ENCODE measurements at regions not wholly inside any gene's neighbourhood (a gene's known extent, or its start where the extent isn't known, plus 50 kb on each side); places are given as distances from the start of the nearest gene placed in this dataset.

DNA sequence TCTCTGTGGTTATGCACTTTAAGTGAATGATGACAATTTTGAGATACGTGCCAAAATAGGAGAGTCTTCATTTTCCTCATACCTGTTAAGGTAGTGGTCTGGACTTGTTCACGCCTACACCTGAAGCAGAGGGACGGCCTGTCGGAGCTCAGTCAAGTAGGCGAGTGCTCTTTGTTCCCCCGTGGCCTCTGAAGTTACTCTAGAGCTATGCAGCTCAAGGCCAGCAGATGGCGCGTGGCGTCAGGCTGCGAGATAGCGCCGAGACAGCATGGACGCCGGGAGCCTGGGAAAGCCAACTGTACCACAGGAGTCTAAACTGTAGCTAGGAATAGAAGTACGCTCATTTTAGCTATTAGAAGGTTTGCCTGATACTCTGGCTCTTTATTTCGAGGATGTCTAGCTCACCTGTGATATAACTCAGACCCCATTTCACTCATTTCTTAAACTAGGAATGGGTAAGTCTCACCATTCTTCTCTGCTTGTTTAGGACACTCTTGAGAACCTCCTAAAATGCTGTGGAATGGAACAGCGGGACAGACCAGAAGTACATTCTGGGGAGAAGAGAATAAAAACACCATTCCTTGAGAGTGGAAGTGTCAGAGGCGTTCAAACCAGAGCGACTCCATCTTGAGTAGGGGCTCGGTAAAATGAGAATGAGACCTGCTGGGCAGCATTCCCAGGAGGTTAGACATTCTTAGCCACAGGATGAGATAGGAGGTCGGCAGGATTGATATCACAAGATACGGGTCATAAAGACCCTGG, 267.4 kb upstream of the HMGA2 start:
- DNase-seq = peak; percentile 85

DNA sequence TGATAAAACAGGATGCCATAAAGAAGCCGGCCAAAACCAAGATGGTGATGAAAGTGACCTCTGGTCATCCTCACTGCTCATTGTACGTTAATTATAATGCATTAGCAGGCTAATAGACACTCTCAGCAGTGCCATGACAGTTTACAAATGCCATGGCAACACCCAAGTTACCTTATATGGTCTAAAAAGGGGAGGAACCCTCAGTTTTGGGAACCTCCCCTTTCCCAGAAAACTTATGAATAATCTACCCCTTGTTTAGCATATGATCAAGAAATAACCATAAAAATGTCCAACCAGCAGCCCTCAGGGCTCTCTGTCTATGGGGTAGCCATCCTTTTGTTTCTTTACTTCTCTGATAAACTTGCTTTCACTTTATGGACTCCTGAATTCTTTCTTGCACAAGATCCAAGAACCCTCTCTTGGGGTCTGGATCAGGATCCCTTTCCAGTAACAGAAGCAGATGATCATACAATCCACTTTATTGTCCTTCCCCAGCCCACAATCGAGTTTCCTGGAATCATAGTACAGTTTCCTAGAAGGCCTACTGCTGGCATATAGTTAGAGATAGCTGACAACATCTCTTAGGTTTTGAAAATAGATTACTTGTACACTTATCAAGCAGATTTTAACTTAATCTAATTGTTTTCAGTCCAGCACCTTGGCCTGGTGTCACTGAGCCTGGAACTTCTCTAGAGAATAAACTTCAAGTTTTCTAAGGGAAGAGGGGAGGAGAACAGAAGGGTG, 266.7 kb upstream of the HMGA2 start:
- DNase-seq = no peak

GRCh38 chr12:65560286-65560685, 264.0 kb upstream of the HMGA2 start:
- peak; percentile 48 for DNase-seq

- DNase-seq = peak; percentile 69
These were observed 262.4 kb upstream of the HMGA2 start for GRCh38 chr12:65561798-65562382.

GRCh38 chr12:65565601-65566560, 258.4 kb upstream of the HMGA2 start:
- peak; percentile 99 for DNase-seq

GRCh38 chr12:65566751-65567150, 257.5 kb upstream of the HMGA2 start:
- peak; percentile 63 for DNase-seq

DNA sequence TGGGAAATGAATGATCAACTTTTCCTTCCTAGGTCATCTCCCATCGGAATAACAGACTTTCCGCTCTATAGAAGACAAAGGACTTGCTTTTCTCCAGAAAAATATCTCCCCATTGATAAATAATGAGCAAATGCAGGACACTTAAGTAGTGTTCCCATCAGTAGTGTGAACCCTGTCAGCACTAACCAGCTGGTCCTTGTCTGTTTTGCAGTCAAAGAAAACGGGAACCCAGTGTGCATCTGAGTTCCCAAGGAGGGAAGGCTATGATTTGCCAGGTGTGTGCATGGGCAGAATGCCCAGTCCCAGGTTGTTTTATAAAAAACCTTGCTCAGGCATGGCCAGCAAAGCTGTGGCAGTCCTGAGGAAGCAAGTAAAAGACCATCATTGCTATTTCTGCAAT, 256.5 kb upstream of the HMGA2 start:
- no peak for DNase-seq

DNA sequence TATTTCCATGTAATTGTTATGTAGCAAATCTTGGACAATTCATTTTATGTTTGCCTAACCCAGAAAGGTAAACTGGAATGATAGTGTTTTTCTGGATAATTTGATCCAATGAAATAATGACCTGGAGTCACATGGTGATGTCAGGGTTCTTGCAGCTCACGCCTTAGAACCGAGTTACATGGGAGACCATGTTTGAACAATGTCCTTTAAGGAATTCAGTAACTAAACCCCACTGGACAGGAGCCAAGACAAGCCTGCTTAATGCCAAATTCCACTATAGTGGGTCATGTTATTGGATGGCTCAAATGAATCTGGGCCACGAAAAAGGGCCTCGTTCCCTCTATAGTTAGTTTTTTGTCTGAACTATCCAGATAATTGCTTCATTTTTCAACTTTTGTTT, 255.8 kb upstream of the HMGA2 start:
- DNase-seq = peak; percentile 87

DNA sequence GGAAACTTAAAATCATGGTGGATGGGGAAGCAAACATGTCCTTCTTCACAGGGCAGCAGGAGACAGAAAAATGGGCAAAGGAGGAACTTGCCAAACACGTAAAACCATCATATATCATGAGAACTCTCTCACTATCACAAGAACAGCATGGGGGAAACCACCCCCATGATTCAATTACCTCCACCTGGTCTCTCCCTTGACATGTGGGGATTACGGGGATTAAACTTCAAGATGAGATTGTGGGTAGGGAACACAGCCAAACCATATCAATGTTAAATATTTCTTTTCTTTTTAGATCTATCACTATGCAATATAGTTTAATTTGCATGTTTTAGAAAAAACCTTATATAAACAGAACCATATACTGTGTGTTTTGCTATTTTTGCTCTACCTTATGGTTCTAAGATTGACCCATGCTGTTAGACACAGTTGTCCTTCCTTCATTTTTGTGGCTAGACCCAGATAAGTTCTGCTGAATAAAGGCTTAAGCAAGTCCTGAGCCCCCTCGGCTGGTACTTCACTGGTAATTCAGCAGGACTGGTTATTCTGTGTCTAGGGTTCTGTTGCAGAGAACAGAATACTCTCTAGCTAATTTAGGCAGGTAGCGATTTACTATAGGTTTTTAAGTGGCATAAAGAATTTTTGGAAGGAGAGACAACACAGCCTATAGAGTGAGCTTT, 253.7 kb upstream of the HMGA2 start:
- no peak for DNase-seq

DNA sequence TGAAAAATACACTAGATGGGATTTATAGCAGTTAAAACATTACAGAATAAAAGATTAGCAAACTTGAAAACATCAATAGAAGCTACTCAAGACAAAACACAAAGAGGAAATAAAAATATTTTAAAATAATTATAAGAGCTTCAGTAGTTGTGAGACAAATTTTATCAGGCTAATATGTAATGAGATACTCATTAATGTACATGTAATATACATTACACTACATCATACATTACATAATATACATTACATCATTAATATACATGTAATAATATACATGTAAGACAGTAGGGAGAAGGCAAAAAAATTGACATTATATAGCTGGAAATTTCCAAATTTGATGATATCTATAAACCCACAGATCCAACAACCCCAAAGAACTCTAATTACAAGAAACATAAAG, 249.4 kb upstream of the HMGA2 start:
- no peak for DNase-seq

DNA sequence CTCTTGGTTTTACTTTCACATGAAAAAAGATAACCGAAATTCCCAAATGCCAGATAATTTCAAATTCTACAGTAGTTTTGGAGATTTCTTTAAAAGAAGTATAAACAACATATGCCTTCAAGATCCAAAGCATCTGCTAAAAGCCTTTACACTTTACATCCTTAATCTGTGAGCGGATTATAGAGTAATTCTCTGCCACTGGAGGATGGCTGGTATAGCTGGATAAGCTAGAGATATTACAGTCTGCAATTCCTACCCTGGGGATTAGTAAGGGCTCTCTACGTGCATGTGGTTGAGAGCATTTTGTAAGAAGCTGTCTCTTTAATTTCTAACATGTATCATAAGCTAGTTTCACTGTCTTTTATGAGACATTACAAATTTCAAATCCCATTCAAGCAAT, 240.3 kb upstream of the HMGA2 start:
- no peak for DNase-seq

DNA sequence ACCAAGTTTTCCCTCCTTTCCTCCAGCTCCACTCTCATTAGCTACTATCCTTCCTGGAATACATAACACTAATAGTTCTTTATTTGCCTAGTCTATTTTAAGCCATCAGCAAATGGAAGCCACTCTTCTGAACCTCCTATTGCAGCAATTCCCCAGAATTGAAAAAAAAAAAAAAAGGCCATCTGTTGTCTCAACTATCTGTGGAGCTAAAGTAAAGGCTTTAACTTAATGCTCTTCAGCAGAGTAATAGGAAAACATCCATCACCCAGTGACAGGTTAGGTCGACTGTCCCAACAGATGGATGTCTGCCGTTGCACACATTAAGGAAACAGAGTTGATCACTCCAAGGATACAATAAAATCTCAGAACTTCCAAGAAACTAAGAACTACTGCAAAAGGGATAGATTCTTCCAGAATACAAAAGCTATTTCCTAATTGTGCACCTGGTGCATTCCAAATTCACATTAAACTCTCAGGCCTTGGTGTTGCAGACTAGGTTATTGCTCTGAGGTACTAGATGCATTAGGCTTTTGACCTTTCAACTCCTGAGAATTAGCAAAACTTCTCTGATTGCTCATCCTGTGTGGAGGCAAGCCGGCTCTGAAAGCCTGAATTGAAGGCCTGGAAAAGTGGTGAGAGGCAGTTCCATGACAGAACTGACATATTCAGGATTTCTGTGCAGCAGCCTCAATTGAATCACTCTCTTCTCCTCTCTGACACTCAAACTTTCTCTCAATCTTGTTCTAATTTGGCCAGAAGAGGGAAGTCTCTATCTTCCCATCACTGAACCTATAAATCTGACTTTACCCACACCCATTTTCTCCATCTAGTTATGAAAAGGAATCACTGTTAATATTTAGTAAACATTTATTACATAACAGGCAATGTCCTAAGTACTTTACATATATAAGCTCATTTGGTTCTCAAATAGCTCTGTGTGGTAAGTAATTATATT, 238.4 kb upstream of the HMGA2 start:
- DNase-seq = peak; percentile 60

GRCh38 chr12:65586796-65587195, 237.5 kb upstream of the HMGA2 start:
- no peak for DNase-seq

GRCh38 chr12:65590318-65590717, 234.0 kb upstream of the HMGA2 start:
- DNase-seq = no peak

- no peak for DNase-seq
These were observed 231.9 kb upstream of the HMGA2 start for GRCh38 chr12:65592416-65592815.

DNA sequence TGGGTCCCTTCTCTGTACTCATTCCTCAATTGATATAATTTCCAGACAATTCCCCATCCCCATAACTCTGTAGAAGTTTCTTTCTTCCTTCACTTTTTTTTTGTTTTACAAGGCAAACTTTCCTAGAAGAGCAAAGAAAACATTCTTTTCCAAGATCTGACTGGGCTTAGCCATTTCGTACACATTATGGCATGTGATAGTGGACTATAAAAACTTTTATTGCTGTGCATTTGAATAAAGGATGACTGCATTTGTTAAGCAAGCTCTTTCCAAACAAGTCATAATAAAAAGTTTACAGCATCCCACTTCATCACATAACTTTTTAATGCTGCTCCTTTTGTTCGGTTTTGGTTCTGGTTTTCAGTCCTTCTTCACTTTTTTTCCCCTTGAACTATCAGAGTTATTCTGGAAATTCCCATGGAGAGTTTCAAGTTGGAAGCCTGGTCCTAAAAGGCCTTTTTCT, 231.0 kb upstream of the HMGA2 start:
- peak; percentile 56 for DNase-seq

GRCh38 chr12:65594409-65594808, 229.9 kb upstream of the HMGA2 start:
- DNase-seq = peak; percentile 85

GRCh38 chr12:65595016-65595560, 229.2 kb upstream of the HMGA2 start:
- DNase-seq = no peak

GRCh38 chr12:65596514-65597091, 227.7 kb upstream of the HMGA2 start:
- peak; percentile 83 for DNase-seq

DNA sequence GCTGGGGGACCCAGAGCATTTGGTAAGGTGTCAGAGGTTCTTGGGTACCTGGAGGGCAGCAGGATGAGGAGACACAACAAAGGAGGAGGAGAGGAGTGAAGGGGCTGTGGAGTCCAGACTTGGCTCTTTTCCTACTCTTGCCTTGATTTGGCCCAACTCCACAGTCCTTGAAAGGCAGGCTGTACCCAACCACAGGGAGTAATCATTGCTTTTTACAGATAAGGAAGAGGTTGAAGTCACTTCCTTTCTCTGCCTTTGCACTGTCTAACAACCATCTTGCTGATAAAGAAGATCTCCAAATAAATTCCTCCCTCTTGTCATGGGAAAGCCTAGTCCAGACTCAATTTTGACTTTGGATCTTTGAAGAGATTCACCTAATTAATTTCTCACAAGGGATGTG, 226.8 kb upstream of the HMGA2 start:
- DNase-seq = no peak
